ENCODE measurements at regions not wholly inside any gene's neighbourhood (a gene's known extent, or its start where the extent isn't known, plus 50 kb on each side); places are given as distances from the start of the nearest gene placed in this dataset.

DNA sequence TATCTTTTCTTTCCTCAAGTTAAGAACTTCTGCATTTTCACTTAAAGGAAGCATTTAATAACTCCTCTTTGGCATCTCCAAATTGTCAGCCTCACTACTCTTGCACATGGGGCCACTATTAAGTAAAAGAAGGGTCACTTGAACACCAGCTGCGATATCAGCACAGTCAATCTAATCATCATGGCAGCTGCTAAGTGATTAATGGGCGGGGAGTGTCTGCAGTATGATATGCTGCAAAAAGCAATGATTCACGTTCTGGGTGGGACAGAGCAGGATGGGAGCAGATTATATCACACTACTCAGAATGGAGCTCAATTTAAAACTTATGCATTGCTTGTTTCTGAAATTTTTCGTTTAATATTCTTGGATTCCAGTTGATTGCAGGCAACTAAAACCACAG lies 447.4 kb upstream of the PFKP start:
- TF ChIP-seq SP1 (IDR thresholded peaks at IDR 0.05) (no peak), LEF1 (IDR thresholded peaks at IDR 0.05; ENCODE audit: borderline replicate concordance) (no peak), HDGF (IDR thresholded peaks at IDR 0.05; ENCODE audit: borderline replicate concordance) (no peak)
